ENCODE measurements at regions not wholly inside any gene's neighbourhood (a gene's known extent, or its start where the extent isn't known, plus 50 kb on each side); places are given as distances from the start of the nearest gene placed in this dataset.

- Mint-ChIP-seq H3K4me3 (ENCODE audit: unreplicated experiment) (no peak overlapping the region), H3K4me1 (ENCODE audit: unreplicated experiment) (peaks cover 6% of the 10 kb centered on the region), H3K27me3 (ENCODE audit: unreplicated experiment) (no peaks in the 10 kb centered on the region), H3K9me3 (ENCODE audit: unreplicated experiment) (no peaks in the 10 kb centered on the region), H3K27ac (ENCODE audit: unreplicated experiment) (no peak overlapping the region), H3K36me3 (ENCODE audit: unreplicated experiment) (no peaks in the 10 kb centered on the region)
- no peak for TF ChIP-seq CTCF (IDR thresholded peaks at IDR 0.05)
- no peak for DNase-seq (ENCODE audit: extremely low spot score, unreplicated experiment)
Observed at GRCh38 chr5:98193921-98194760, 579.3 kb upstream of the RGMB start.

GRCh38 chr5:98200726-98201541 is 572.5 kb upstream of the RGMB start:
- Mint-ChIP-seq H3K27me3 (ENCODE audit: unreplicated experiment) (no peaks in the 10 kb centered on the region), H3K4me1 (ENCODE audit: unreplicated experiment) (peaks cover 16% of the 10 kb centered on the region), H3K27ac (ENCODE audit: unreplicated experiment) (no peak overlapping the region), H3K36me3 (ENCODE audit: unreplicated experiment) (peaks cover 2% of the 10 kb centered on the region), H3K4me3 (ENCODE audit: unreplicated experiment) (no peak overlapping the region), H3K9me3 (ENCODE audit: unreplicated experiment) (no peaks in the 10 kb centered on the region)
- TF ChIP-seq CTCF (IDR thresholded peaks at IDR 0.05): no peak
- DNase-seq (ENCODE audit: extremely low spot score, unreplicated experiment): no peak

- H3K9me3 Mint-ChIP-seq (ENCODE audit: unreplicated experiment): no peaks in the 10 kb centered on the region
- no peak overlapping the region for H3K27ac Mint-ChIP-seq (ENCODE audit: unreplicated experiment)
- no peak overlapping the region for H3K4me3 Mint-ChIP-seq (ENCODE audit: unreplicated experiment)
- peaks cover 2% of the 10 kb centered on the region for H3K36me3 Mint-ChIP-seq (ENCODE audit: unreplicated experiment)
- DNase-seq (ENCODE audit: extremely low spot score, unreplicated experiment): no peak
- TF ChIP-seq CTCF (IDR thresholded peaks at IDR 0.05): no peak
- H3K27me3 Mint-ChIP-seq (ENCODE audit: unreplicated experiment): no peaks in the 10 kb centered on the region
- H3K4me1 Mint-ChIP-seq (ENCODE audit: unreplicated experiment): peaks cover 21% of the 10 kb centered on the region
Observed at GRCh38 chr5:98204798-98205197, 568.7 kb upstream of the RGMB start.

GRCh38 chr5:98205691-98206461 is 567.6 kb upstream of the RGMB start:
- Mint-ChIP-seq H3K4me1 (ENCODE audit: unreplicated experiment) (peaks cover 21% of the 10 kb centered on the region), H3K4me3 (ENCODE audit: unreplicated experiment) (no peak overlapping the region), H3K27me3 (ENCODE audit: unreplicated experiment) (no peaks in the 10 kb centered on the region), H3K36me3 (ENCODE audit: unreplicated experiment) (peaks cover 2% of the 10 kb centered on the region), H3K9me3 (ENCODE audit: unreplicated experiment) (no peaks in the 10 kb centered on the region), H3K27ac (ENCODE audit: unreplicated experiment) (no peak overlapping the region)
- TF ChIP-seq CTCF (IDR thresholded peaks at IDR 0.05): no peak
- DNase-seq (ENCODE audit: extremely low spot score, unreplicated experiment): no peak

All from osteocyte (in vitro differentiated cells).